ENCODE measurements at regions not wholly inside any gene's neighbourhood (a gene's known extent, or its start where the extent isn't known, plus 50 kb on each side); places are given as distances from the start of the nearest gene placed in this dataset.

- CTCF ChIA-PET, result no interaction called here
Observed at GRCh38 chr22:48422900-48423480, 1404.7 kb downstream of the BRD1 start.

GRCh38 chr22:48418831-48419230, 1408.8 kb downstream of the BRD1 start:
- no peak for ATAC-seq (ENCODE audit: low read depth)
- Histone ChIP-seq H3K36me3 (replicated peaks in 1 of 2; ENCODE audit: control extremely low read depth in 1 of 2, control insufficient read depth in 1 of 2, extremely low read depth in 1 of 2, insufficient read depth in 2 of 2, low read length in 1 of 2) (no peaks in the 10 kb centered on the region), H2AFZ (ENCODE audit: insufficient read depth, low read depth, low read length, poor library complexity, severe bottlenecking) (no peak overlapping the region), H3K4me1 (ENCODE audit: control insufficient read depth in 2 of 2, insufficient read depth in 2 of 2, low read length in 2 of 2) (no peaks in the 10 kb centered on the region), H3K27ac (ENCODE audit: low read length in 2 of 2) (no peak overlapping the region), H3K27me3 (replicated peaks in 1 of 4; ENCODE audit: control extremely low read depth in 1 of 4, control insufficient read depth in 3 of 4, insufficient read depth in 4 of 4, low read length in 3 of 4) (peaks cover 0 to 13% (median 0%) of the 10 kb centered on the region in 4 experiments), H3K9me3 (ENCODE audit: control extremely low read depth in 1 of 3, control insufficient read depth in 2 of 3, insufficient read depth in 1 of 3, low read length in 2 of 3) (peaks cover 0 to 8% (median 0%) of the 10 kb centered on the region in 3 donors), H3K4me2 (replicated peaks; ENCODE audit: low read depth, low read length, poor library complexity, severe bottlenecking) (no peak overlapping the region), H3K9ac (ENCODE audit: low read length) (no peak overlapping the region), H4K20me1 (ENCODE audit: control insufficient read depth, insufficient read depth, low read length, poor library complexity, severe bottlenecking) (no peaks in the 10 kb centered on the region), H3K4me3 (ENCODE audit: control extremely low read depth in 1 of 5, extremely low read depth in 1 of 5, insufficient read depth in 1 of 5, low read depth in 2 of 5, low read length in 4 of 5) (no peak overlapping the region), H3K79me2 (ENCODE audit: control insufficient read depth, insufficient read depth, low read length) (no peaks in the 10 kb centered on the region)
- TF ChIP-seq CTCF (IDR thresholded peaks at IDR 0.05) (no peak), EZH2 (IDR thresholded peaks at IDR 0.05; ENCODE audit: borderline replicate concordance, insufficient read depth, low read depth, low read length, poor library complexity, severe bottlenecking) (no peak)
- Mint-ChIP-seq H3K27ac (no peak overlapping the region), H3K9me3 (ENCODE audit: insufficient read depth) (no peaks in the 10 kb centered on the region), H3K27me3 (peaks cover 36% of the 10 kb centered on the region), H3K4me3 (no peak overlapping the region), H3K4me1 (no peaks in the 10 kb centered on the region)
- CTCF ChIA-PET, result no interaction called here
- POLR2A ChIA-PET, result no interaction called here
- DNase-seq, result no peak
- WGBS (ENCODE audit: insufficient coverage), result 95% methylated on average over 9 of the region's 10 CpGs
- intact Hi-C loops (cut with micrococcal nuclease), result no loop called here

More at GRCh38 chr22:48422900-48423480, 1404.7 kb downstream of the BRD1 start:
- 88% methylated on average over 6 of the region's 7 CpGs for WGBS (ENCODE audit: insufficient coverage)
- DNase-seq, result no peak
- POLR2A ChIA-PET, result no interaction called here
- peaks cover 0 to 7% (median 0%) of the 10 kb centered on the region in 3 donors for H3K9me3 ChIP-seq (ENCODE audit: control extremely low read depth in 1 of 3, control insufficient read depth in 2 of 3, insufficient read depth in 1 of 3, low read length in 2 of 3)
- no peaks in the 10 kb centered on the region for H3K79me2 ChIP-seq (ENCODE audit: control insufficient read depth, insufficient read depth, low read length)
- Mint-ChIP-seq H3K27ac (no peak overlapping the region), H3K27me3 (peaks cover 26% of the 10 kb centered on the region), H3K4me1 (no peaks in the 10 kb centered on the region), H3K9me3 (ENCODE audit: insufficient read depth) (no peaks in the 10 kb centered on the region), H3K4me3 (no peak overlapping the region)
- H4K20me1 ChIP-seq (ENCODE audit: control insufficient read depth, insufficient read depth, low read length, poor library complexity, severe bottlenecking), result no peaks in the 10 kb centered on the region
- no peaks in the 10 kb centered on the region for H3K36me3 ChIP-seq (replicated peaks in 1 of 2; ENCODE audit: control extremely low read depth in 1 of 2, control insufficient read depth in 1 of 2, extremely low read depth in 1 of 2, insufficient read depth in 2 of 2, low read length in 1 of 2)
- H3K4me3 ChIP-seq (ENCODE audit: control extremely low read depth in 1 of 5, extremely low read depth in 1 of 5, insufficient read depth in 1 of 5, low read depth in 2 of 5, low read length in 4 of 5), result no peak overlapping the region
- ATAC-seq (ENCODE audit: low read depth), result no peak
- H3K4me1 ChIP-seq (ENCODE audit: control insufficient read depth in 2 of 2, insufficient read depth in 2 of 2, low read length in 2 of 2), result no peaks in the 10 kb centered on the region
- H3K4me2 ChIP-seq (replicated peaks; ENCODE audit: low read depth, low read length, poor library complexity, severe bottlenecking), result no peak overlapping the region
- intact Hi-C loops (cut with micrococcal nuclease), result no loop called here
- peaks cover 0 to under 1% (median 0%) of the 10 kb centered on the region in 4 experiments for H3K27me3 ChIP-seq (replicated peaks in 1 of 4; ENCODE audit: control extremely low read depth in 1 of 4, control insufficient read depth in 3 of 4, insufficient read depth in 4 of 4, low read length in 3 of 4)
- TF ChIP-seq EZH2 (IDR thresholded peaks at IDR 0.05; ENCODE audit: borderline replicate concordance, insufficient read depth, low read depth, low read length, poor library complexity, severe bottlenecking) (no peak), CTCF (IDR thresholded peaks at IDR 0.05) (no peak)
- H3K27ac ChIP-seq (ENCODE audit: low read length in 2 of 2), result no peak overlapping the region
- H3K9ac ChIP-seq (ENCODE audit: low read length), result no peak overlapping the region
- H2AFZ ChIP-seq (ENCODE audit: insufficient read depth, low read depth, low read length, poor library complexity, severe bottlenecking), result no peak overlapping the region
